ENCODE measurements at regions not wholly inside any gene's neighbourhood (a gene's known extent, or its start where the extent isn't known, plus 50 kb on each side); places are given as distances from the start of the nearest gene placed in this dataset.
"Not testable (repeated sequence)": the region's sequence is repeated elsewhere in the genome, so short reads cannot be mapped to it uniquely, and the experiment has no call there.

GRCh38 chr16:60087530-60087929, 1353.4 kb upstream of the GOT2 start:
- no peak for DNase-seq

GRCh38 chr16:60078819-60079218, 1344.7 kb upstream of the GOT2 start:
- DNase-seq = not testable (repeated sequence)

- DNase-seq = no peak
These were observed 1343.7 kb upstream of the GOT2 start for GRCh38 chr16:60077861-60078260.

GRCh38 chr16:60074378-60074777, 1340.3 kb upstream of the GOT2 start:
- DNase-seq = no peak

DNA sequence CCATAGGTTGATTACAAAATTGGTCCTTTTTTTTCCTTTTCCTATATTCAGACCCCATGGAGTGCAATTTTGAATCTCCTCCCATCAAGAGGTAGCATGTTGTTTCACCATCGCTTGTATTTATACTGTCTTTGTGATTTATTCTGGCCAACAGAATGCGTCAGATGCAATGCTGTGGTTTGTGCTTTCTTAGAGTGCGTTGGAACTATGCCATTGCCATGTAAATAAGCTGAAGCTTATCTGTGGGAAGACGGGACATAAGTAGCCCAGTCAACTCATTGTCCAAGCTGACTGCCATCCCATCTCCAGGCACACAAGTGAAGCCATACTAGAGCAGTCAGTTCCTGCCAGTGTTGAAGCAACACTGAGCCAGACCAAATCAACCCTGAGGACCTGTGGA, 1339.3 kb upstream of the GOT2 start:
- no peak for DNase-seq

GRCh38 chr16:60064026-60064425, 1329.9 kb upstream of the GOT2 start:
- no peak for DNase-seq

DNA sequence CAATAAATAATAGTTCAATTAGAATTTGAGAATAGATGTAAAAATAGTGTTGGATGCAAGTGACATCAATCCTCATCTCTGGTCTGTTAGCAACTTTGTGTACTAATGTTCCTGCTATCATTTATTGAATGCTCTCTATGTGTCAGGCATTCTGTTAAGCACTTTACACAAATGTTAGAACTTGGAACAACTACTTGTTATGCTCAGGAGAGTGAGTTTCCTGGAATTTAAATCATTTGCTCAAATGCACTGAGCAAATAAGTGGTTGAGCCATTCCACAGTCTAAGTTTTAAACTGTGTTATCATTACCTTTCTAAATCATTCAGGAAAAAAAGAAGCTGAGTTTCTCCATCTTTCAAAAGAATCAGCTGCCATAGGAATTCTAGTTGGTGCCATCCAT, 1327.3 kb upstream of the GOT2 start:
- DNase-seq = no peak

GRCh38 chr16:60060731-60061130, 1326.6 kb upstream of the GOT2 start:
- no peak for DNase-seq

DNA sequence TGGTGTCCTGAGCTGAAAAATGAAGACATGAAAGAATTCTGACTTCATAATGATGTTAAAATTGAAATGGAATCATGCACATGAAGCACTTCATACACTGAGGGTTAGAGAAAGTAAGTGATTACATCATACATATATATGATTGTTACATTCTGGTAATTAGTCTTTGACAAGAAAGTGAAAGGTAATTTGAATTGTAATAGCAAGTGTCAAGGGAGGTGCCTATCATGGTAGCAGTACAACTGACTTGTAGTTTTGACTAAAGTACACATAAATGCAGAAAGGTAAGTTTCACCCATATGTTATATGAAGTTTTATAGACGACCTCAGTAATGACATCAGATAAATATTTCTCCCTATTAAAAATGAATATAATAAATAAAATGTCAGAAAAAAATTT, 1325.0 kb upstream of the GOT2 start:
- DNase-seq = no peak

DNA sequence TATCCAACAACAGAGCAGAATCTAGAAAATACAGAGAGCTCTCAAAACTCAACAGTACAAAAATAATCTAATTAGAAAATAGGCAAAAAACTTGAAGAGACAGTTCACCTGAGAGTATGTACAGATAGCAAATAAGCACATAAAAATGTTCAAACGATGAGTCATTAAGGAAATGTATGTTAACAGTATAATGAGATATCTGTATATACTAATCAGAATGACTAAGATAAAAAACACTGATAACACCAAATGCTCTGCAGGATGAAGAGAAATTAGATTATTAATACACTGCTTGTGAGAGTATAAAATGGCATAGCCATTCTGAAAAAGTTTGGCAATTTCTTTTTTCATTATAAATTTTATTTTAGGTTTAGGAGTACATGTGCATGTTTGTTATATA, 1307.6 kb upstream of the GOT2 start:
- no peak for DNase-seq

- DNase-seq = no peak
These were observed 1297.6 kb upstream of the GOT2 start for GRCh38 chr16:60031740-60032139.

DNA sequence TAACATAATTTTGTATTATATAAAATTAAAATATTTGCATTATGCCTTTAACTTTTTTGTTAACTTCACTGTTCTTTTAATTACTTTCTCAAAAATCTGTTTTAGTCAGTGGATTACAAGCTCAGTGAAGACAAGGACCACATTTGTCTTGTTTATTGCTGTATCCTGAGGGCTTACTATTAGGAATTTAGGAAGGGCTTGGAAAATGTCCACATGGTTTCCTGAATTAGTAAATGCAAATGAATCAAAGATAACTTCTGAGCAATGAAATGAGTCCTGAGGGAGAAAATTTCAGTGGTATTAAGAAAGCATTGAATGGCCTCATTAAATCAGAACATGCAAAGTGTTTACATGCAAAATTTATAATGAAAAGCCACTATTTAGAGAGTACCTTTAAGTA, 1293.2 kb upstream of the GOT2 start:
- DNase-seq = no peak

- DNase-seq = no peak
These were observed 1279.0 kb upstream of the GOT2 start for GRCh38 chr16:60013076-60013475.

DNA sequence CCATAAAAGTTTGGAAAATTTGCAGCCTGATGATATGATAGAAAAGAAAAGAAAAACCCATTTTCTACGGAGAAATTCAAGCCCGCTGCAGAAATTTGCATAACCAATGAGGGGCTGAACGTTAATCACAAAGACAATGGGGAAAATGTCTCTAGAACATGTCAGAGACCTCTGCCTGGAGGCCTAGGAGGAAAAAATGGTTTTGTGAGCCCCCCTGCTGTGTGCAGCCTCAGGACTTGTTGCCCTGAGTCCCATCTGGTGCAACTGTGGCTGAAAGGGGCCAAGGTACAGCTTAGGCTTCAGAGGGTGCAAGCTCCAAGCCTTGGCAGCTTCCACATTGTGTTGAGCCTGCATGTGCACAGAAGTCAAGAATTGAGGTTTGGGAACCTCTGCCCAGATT, 1267.4 kb upstream of the GOT2 start:
- DNase-seq = no peak

- no peak for DNase-seq
These were observed 1263.6 kb upstream of the GOT2 start for GRCh38 chr16:59997706-59998105.

DNA sequence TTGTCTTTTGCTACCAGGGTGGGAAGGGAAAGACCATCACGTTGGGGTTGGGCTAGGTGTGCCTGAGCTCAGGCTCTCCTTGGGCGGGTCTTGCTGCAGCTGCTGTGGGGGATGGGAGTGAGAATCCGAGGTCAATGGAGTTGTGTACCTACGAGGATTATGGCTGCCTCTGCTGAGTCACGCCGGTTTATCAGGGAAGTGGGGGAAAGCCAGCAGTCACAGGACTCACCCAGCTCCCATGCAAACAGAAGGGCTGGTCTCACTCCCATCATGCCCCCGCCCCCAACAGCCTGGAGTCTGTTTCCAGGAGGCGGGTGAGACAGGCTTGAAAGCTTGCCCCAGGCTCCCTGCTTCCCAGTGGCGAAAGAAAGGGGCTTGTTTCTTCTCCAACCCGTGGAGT, 1259.0 kb upstream of the GOT2 start:
- DNase-seq = no peak

DNA sequence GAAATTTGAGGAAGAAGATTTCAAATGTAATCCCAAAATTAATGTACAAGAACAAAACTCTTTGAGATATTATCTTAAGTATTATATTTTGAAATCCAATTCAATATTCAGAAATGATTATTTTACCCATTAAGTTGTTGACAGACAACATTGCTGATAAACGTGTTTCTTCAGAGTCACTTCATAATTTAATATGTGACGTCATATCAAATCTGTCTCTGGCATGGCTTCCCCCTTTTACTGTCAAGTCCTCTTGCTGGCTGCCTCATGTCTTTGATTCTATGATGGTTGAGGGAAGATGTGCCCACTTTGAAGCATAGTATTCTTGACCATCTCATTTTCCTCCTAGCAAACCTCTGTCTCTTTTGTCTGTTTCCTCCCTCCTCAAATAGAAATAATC, 1257.1 kb upstream of the GOT2 start:
- no peak for DNase-seq

DNA sequence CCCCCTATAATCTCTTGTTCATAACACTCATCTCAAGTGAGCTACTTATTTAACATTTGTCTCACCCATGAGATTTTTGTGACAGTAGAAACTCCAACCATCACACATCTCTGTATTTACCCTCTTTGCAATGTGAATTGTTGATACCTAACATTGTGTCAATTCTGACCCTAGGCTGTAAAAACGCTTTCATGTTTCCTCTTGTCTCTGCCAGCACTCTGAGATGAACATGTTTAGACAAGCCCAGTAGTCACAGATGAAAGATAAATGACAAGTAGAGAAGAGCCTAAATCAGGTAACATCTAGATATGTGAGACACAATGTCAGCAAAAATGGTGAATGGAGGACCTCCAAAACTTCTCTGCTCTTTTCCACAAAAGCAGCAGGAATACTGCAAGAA, 1254.5 kb upstream of the GOT2 start:
- no peak for DNase-seq

- no peak for DNase-seq
These were observed 1241.8 kb upstream of the GOT2 start for GRCh38 chr16:59975953-59976352.

- DNase-seq = no peak
These were observed 1239.8 kb upstream of the GOT2 start for GRCh38 chr16:59973966-59974365.

DNA sequence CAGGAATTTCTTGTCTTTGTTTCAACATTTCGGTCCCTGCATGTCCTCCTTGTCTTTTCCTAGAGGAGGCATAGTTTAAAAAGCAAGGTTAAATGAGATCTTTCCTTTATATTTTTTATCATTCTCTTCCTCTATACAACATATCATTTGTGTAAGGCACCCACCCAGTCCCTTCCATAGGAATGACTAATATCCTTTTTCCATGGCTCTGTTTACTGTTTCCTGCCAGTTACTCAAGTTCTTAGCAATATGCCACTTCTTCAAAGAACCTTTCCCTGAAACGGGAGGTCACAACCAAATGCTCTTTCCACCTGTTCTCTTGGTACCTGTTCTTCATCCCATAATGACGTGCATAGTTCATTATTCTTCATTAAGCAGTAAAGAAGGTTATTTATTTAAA, 1237.1 kb upstream of the GOT2 start:
- DNase-seq = no peak

DNA sequence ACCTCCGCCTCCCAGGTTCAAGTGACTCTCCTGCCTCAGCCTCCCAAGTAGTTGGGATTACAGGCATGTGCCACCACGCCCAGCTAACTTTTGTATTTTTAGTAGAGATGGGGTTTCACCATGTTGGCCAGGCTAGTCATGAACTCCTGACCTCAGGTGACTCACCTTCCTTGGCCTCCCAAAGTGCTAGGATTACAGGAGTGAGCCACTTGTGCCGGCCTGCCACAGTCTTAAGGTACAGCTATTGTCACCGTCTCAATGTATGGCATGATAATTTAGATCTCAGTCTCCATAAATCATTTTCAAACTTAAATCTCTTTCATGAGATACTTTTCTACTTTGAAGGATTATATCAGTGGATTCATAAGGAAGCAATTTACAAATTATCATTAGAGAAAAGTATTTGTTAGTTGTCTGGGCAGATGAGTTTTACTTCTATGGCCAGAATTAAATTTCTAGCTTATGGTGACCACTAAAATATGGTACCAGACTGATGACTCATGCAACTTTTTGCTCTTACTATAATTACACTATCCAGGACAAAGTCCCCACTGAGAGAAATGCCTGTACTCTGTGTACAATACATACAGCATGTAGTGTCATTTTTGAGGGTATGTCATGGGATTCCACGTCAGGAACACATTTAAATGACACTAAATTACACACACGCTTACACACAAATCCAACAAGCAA, 1230.3 kb upstream of the GOT2 start:
- no peak for DNase-seq

DNA sequence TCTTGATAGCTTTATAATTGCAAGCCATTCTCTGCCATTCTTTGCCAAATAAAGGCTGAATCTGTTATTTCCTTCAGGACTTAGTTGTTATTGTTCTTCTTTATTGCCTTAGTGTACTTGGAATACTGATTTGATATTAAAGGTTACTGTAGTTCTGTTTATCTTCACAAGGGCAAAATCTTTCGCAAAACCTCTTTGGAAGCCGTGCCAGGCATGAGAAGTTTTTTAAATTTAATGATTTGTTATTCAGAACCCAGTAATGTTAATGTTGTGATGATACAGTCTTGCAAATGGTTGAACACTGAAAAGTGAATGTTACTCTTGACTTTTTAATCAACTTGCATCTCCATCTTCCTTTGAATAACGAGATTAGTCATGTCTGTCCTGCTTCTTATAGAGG, 1225.2 kb upstream of the GOT2 start:
- DNase-seq = no peak

DNA sequence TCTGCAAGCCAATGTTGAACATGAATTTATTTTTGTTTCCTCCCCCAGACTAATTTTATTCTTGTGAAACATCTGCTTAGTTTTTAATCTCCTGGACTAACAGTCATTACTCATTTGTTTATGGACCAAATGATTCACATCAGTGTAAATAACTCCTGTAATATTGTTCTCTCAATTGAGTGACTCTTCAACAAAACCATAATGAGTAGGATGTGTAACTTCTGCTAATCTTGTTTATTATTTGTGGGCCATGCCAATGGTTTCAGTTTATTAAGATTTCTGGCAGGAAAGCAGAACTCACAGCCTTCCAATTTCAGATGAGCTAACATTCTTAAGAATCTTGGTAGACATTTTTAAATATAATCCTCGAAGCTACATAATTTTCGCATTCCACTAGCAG, 1216.3 kb upstream of the GOT2 start:
- no peak for DNase-seq

- DNase-seq = not testable (repeated sequence)
These were observed 1209.9 kb upstream of the GOT2 start for GRCh38 chr16:59944041-59944440.

DNA sequence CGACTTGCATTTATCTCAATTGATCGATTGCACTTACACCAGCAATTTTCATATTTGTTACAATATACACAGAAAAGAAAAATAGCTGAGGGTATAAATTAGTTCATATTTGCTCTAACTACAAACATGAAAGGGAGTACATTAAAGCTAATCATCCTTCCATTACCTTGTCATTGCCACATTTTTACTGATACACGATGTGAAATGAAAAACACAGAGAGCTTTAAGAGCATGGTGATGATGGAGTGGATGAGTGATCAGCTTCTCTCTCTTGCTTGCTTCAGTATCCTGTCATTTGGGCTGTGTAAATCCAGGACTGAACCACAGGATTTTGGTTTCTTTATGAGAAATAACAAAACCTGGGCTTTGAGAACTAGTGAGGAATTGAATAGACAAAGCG, 1207.5 kb upstream of the GOT2 start:
- no peak for DNase-seq
